CD4-positive, alpha-beta T cell (primary cell): ENCODE measurements at regions not wholly inside any gene's neighbourhood (a gene's known extent, or its start where the extent isn't known, plus 50 kb on each side); places are given as distances from the start of the nearest gene placed in this dataset.

Experiments used
- ATAC-seq: fragments of 200-7000 bp; cut with Tn5 transposase; one replicate; pipeline ENCODE4 v1.10.0; 2022; ENCODE audit warnings: mild to moderate bottlenecking; ENCODE audit not compliant: poor library complexity
- CTCF ChIA-PET: fragments of 350-600 bp; sonication (Branson Sonifier 250); formaldehyde crosslinking; loops from one replicate; lab custom pipeline; 2021; ENCODE audit warnings: antibody characterized with exemption, inconsistent platforms; lab: Charles Lee
- POLR2A ChIA-PET: fragments of 350-600 bp; sonication (Branson Sonifier 250); formaldehyde crosslinking; loops from one replicate; lab custom pipeline; 2021; ENCODE audit warnings: antibody characterized with exemption, inconsistent platforms; lab: Charles Lee
- DNase-seq, 14 experiments: peaks; one replicate each; pipeline ENCODE4 v3.0.0-alpha.2; 2013 to 2020; ENCODE audit warnings: mixed read lengths in 2 of 14
- H3K27ac ChIP-seq, 2 donors: one replicate each; pipeline versions ENCODE4 v1.5.1 to v1.7.0; 2013; ENCODE audit warnings: low read length in 2 of 2, low read depth in 1 of 2, mild to moderate bottlenecking in 1 of 2
- H3K27me3 ChIP-seq, 2 experiments: 1 replicate in 1 of 2; 2 replicates in 1 of 2; pipeline versions ENCODE4 v1.6.1 to v1.7.0; 2013; ENCODE audit warnings: low read length in 2 of 2, control low read depth in 1 of 2, mild to moderate bottlenecking in 1 of 2, moderate library complexity in 1 of 2; ENCODE audit not compliant: insufficient read depth in 2 of 2, control insufficient read depth in 1 of 2
- H3K36me3 ChIP-seq: one replicate; pipeline ENCODE4 v1.6.1; 2013; ENCODE audit warnings: low read length, control low read depth; ENCODE audit not compliant: insufficient read depth
- H3K4me1 ChIP-seq: one replicate; pipeline ENCODE4 v1.6.1; 2013; ENCODE audit warnings: low read length, control low read depth; ENCODE audit not compliant: insufficient read depth
- H3K4me3 ChIP-seq: one replicate; pipeline ENCODE4 v1.5.1; 2013; ENCODE audit warnings: mild to moderate bottlenecking, low read length, moderate library complexity
- H3K9me3 ChIP-seq, 2 experiments: 1 replicate in 1 of 2; 2 replicates in 1 of 2; pipeline versions ENCODE4 v1.6.1 to v1.7.0; 2013; ENCODE audit warnings: low read length in 2 of 2, mild to moderate bottlenecking in 2 of 2, control low read depth in 1 of 2, moderate library complexity in 1 of 2; ENCODE audit not compliant: control insufficient read depth in 1 of 2, insufficient read depth in 1 of 2
- H3K27ac Mint-ChIP-seq: one replicate; pipeline ENCODE4 v1.8.0; 2020; ENCODE audit warnings: mixed read lengths
- H3K27me3 Mint-ChIP-seq: one replicate; pipeline ENCODE4 v1.8.0; 2021; ENCODE audit warnings: mixed read lengths
- H3K36me3 Mint-ChIP-seq: one replicate; pipeline ENCODE4 v1.8.0; 2021; ENCODE audit warnings: low read depth, mixed read lengths
- H3K4me1 Mint-ChIP-seq: one replicate; pipeline ENCODE4 v1.8.0; 2021; ENCODE audit warnings: low read depth, mixed read lengths
- H3K4me3 Mint-ChIP-seq: one replicate; pipeline ENCODE4 v1.8.0; 2020; ENCODE audit warnings: mild to moderate bottlenecking, mixed read lengths
- H3K9me3 Mint-ChIP-seq: one replicate; pipeline ENCODE4 v1.8.0; 2020; ENCODE audit warnings: mixed read lengths
- CTCF ChIP-seq: fragments of 200-600 bp; IDR thresholded peaks from one replicate; pipeline ENCODE4 v1.8.0; 2022; ENCODE audit warnings: antibody characterized with exemption, mild to moderate bottlenecking
- intact Hi-C, 2 experiments: fragments of 100-400 bp; cut with DNase I in 1 of 2; cut with micrococcal nuclease in 1 of 2; formaldehyde crosslinking; loops; one replicate each; pipeline versions ENCODE4 v1.15.1 to v1.9.0; 2023 to 2025; cut with DNase I, micrococcal nuclease

- Histone ChIP-seq H3K9me3 (no peaks in the 10 kb centered on the region), H3K4me1 (no peaks in the 10 kb centered on the region), H3K27me3 (no peaks in the 10 kb centered on the region), H3K4me3 (no peak overlapping the region), H3K27ac (no peak overlapping the region), H3K36me3 (no peaks in the 10 kb centered on the region)
- Mint-ChIP-seq H3K36me3 (no peaks in the 10 kb centered on the region), H3K27ac (no peak overlapping the region), H3K27me3 (no peaks in the 10 kb centered on the region), H3K9me3 (no peaks in the 10 kb centered on the region), H3K4me3 (no peak overlapping the region), H3K4me1 (no peaks in the 10 kb centered on the region)
- DNase-seq (no peak), ATAC-seq (no peak)
- intact Hi-C loops, result no loop called here
- ChIA-PET CTCF (no interaction called here), POLR2A (no interaction called here)
- no peak for TF ChIP-seq CTCF
Measured at GRCh38 chr5:167507463-167508233, 783.8 kb upstream of the WWC1 start.

GRCh38 chr5:167509076-167509475, 782.4 kb upstream of the WWC1 start:
- Mint-ChIP-seq H3K9me3 (no peaks in the 10 kb centered on the region), H3K4me3 (no peak overlapping the region), H3K27ac (no peak overlapping the region), H3K4me1 (no peaks in the 10 kb centered on the region), H3K36me3 (no peaks in the 10 kb centered on the region), H3K27me3 (no peaks in the 10 kb centered on the region)
- Histone ChIP-seq H3K27ac (no peak overlapping the region), H3K36me3 (no peaks in the 10 kb centered on the region), H3K4me1 (no peaks in the 10 kb centered on the region), H3K4me3 (no peak overlapping the region), H3K27me3 (no peaks in the 10 kb centered on the region), H3K9me3 (no peaks in the 10 kb centered on the region)
- POLR2A ChIA-PET, result no interaction called here
- TF ChIP-seq CTCF, result no peak
- no peak for DNase-seq
- intact Hi-C loops, result no loop called here
- no peak for ATAC-seq
- CTCF ChIA-PET, result no interaction called here

- intact Hi-C loops, result no loop called here
- no peak overlapping the region for H3K4me3 Mint-ChIP-seq
- H3K27ac Mint-ChIP-seq, result no peak overlapping the region
- H3K4me1 Mint-ChIP-seq, result no peaks in the 10 kb centered on the region
- DNase-seq (no peak), ATAC-seq (no peak)
- no peaks in the 10 kb centered on the region for H3K36me3 ChIP-seq
- ChIA-PET POLR2A (no interaction called here), CTCF (no interaction called here)
- no peaks in the 10 kb centered on the region for H3K9me3 ChIP-seq
- H3K4me1 ChIP-seq, result no peaks in the 10 kb centered on the region
- H3K27me3 Mint-ChIP-seq, result no peaks in the 10 kb centered on the region
- no peaks in the 10 kb centered on the region for H3K27me3 ChIP-seq
- no peak overlapping the region for H3K27ac ChIP-seq
- no peak for TF ChIP-seq CTCF
- no peaks in the 10 kb centered on the region for H3K9me3 Mint-ChIP-seq
- H3K4me3 ChIP-seq, result no peak overlapping the region
- H3K36me3 Mint-ChIP-seq, result no peaks in the 10 kb centered on the region
Measured at GRCh38 chr5:167511276-167511675, 780.2 kb upstream of the WWC1 start.
